ENCODE measurements at regions not wholly inside any gene's neighbourhood (a gene's known extent, or its start where the extent isn't known, plus 50 kb on each side); places are given as distances from the start of the nearest gene placed in this dataset.

- Histone ChIP-seq H3K79me1 (ENCODE audit: low read depth, low read length) (no peaks in the 10 kb centered on the region), H2AFZ (ENCODE audit: low read length) (no peak overlapping the region), H3K4me3 (ENCODE audit: low read length in 2 of 2) (no peak overlapping the region), H3K23ac (ENCODE audit: low read depth, low read length, poor library complexity) (no peak overlapping the region), H3K27ac (replicated peaks; ENCODE audit: low read length) (no peak overlapping the region), H2AK5ac (ENCODE audit: low read depth, low read length) (no peak overlapping the region), H3K4me2 (ENCODE audit: insufficient read depth, low read length, poor library complexity, severe bottlenecking) (no peak overlapping the region), H3K9me3 (replicated peaks in 1 of 2; ENCODE audit: control insufficient read depth in 2 of 2, insufficient read depth in 1 of 2, low read depth in 1 of 2, low read length in 2 of 2) (peaks cover 0 to 3% of the 10 kb centered on the region in 2 donors), H3K14ac (ENCODE audit: low read length) (no peak overlapping the region), H3K4me1 (ENCODE audit: control insufficient read depth in 2 of 2, insufficient read depth in 1 of 2, low read depth in 1 of 2, low read length in 2 of 2) (peaks cover 0 to 2% of the 10 kb centered on the region in 2 donors), H3K18ac (ENCODE audit: low read length) (no peak overlapping the region), H3K27me3 (ENCODE audit: control insufficient read depth in 3 of 3, insufficient read depth in 3 of 3, low read depth in 1 of 3, low read length in 3 of 3) (no peaks in the 10 kb centered on the region), H3K4ac (ENCODE audit: low read length) (no peak overlapping the region), H2BK5ac (ENCODE audit: low read length) (no peak overlapping the region), H2BK120ac (ENCODE audit: low read depth, low read length) (no peak overlapping the region), H2BK12ac (ENCODE audit: low read length) (no peak overlapping the region), H2BK15ac (ENCODE audit: low read length) (no peak overlapping the region), H3K36me3 (replicated peaks in 1 of 2; ENCODE audit: control insufficient read depth in 2 of 2, insufficient read depth in 2 of 2, low read length in 2 of 2) (no peaks in the 10 kb centered on the region), H4K8ac (ENCODE audit: low read depth, low read length) (no peak overlapping the region), H4K91ac (ENCODE audit: low read depth, low read length, poor library complexity) (no peak overlapping the region), H3K9ac (ENCODE audit: low read depth, low read length, poor library complexity) (no peak overlapping the region)
- no peak for DNase-seq (ENCODE audit: low spot score)
- no CpG with 5 or more reads among the region's 7 CpGs for WGBS, 2 donors (ENCODE audit: extremely low coverage in 2 of 2, insufficient read length in 2 of 2, insufficient replicate concordance in 1 of 2)
Observed at GRCh38 chr13:105960326-105960725, 575.1 kb downstream of the EFNB2 start.

- no CpG with 5 or more reads among the region's 6 CpGs for WGBS, 2 donors (ENCODE audit: extremely low coverage in 2 of 2, insufficient read length in 2 of 2, insufficient replicate concordance in 1 of 2)
Observed at GRCh38 chr13:105959876-105960275, 575.6 kb downstream of the EFNB2 start.

DNA sequence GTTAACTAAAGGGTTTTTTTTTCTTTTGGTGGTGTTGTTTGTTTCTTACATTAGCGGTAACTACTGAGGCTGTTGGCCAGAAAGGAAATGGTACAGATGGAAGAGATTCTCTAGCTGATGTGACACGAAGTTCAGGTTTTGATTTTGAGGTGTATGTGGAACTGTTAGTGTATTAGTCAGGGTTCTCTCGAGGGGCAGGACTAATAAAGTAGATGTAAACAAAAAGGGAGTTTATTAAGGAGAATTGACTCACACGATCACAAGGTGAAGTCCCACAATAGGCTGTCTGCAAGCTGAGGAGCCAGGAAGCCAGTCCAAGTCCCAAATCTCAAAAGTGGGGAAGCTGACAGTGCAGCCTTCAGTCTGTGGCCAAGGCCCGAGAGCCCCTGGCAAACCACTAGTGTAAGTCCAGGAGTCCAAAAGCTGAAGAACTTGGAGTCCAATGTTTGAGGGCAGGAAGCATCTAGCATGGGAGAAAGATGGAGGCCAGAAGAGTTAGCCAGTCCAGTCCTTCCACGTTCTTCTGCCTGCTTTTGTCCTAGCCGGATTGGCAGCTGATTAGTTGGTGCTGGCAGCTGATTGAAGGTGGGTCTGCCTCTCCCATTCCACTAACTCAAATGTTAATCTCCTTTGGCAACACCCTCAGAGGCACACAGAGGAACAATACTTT is 577.6 kb downstream of the EFNB2 start:
- H3K27me3 ChIP-seq (ENCODE audit: control insufficient read depth in 3 of 3, insufficient read depth in 3 of 3, low read depth in 1 of 3, low read length in 3 of 3) = no peaks in the 10 kb centered on the region
- no CpG with 5 or more reads among the region's 7 CpGs for WGBS, 2 donors (ENCODE audit: extremely low coverage in 2 of 2, insufficient read length in 2 of 2, insufficient replicate concordance in 1 of 2)
- no peaks in the 10 kb centered on the region for H3K79me1 ChIP-seq (ENCODE audit: low read depth, low read length)
- peaks cover 0 to 2% of the 10 kb centered on the region in 2 donors for H3K4me1 ChIP-seq (ENCODE audit: control insufficient read depth in 2 of 2, insufficient read depth in 1 of 2, low read depth in 1 of 2, low read length in 2 of 2)
- no peak overlapping the region for H3K9ac ChIP-seq (ENCODE audit: low read depth, low read length, poor library complexity)
- H3K4ac ChIP-seq (ENCODE audit: low read length) = no peak overlapping the region
- H3K36me3 ChIP-seq (replicated peaks in 1 of 2; ENCODE audit: control insufficient read depth in 2 of 2, insufficient read depth in 2 of 2, low read length in 2 of 2) = no peaks in the 10 kb centered on the region
- H3K14ac ChIP-seq (ENCODE audit: low read length) = no peak overlapping the region
- no peak overlapping the region for H2BK120ac ChIP-seq (ENCODE audit: low read depth, low read length)
- DNase-seq (ENCODE audit: low spot score) = no peak
- H3K9me3 ChIP-seq (replicated peaks in 1 of 2; ENCODE audit: control insufficient read depth in 2 of 2, insufficient read depth in 1 of 2, low read depth in 1 of 2, low read length in 2 of 2) = peaks cover 0 to 3% of the 10 kb centered on the region in 2 donors
- no peak overlapping the region for H3K4me3 ChIP-seq (ENCODE audit: low read length in 2 of 2)
- no peak overlapping the region for H3K27ac ChIP-seq (replicated peaks; ENCODE audit: low read length)
- no peak overlapping the region for H2AK5ac ChIP-seq (ENCODE audit: low read depth, low read length)
- H4K91ac ChIP-seq (ENCODE audit: low read depth, low read length, poor library complexity) = no peak overlapping the region
- H2BK15ac ChIP-seq (ENCODE audit: low read length) = no peak overlapping the region
- no peak overlapping the region for H3K4me2 ChIP-seq (ENCODE audit: insufficient read depth, low read length, poor library complexity, severe bottlenecking)
- no peak overlapping the region for H4K8ac ChIP-seq (ENCODE audit: low read depth, low read length)
- no peak overlapping the region for H2BK5ac ChIP-seq (ENCODE audit: low read length)
- H2BK12ac ChIP-seq (ENCODE audit: low read length) = no peak overlapping the region
- H2AFZ ChIP-seq (ENCODE audit: low read length) = no peak overlapping the region
- H3K23ac ChIP-seq (ENCODE audit: low read depth, low read length, poor library complexity) = no peak overlapping the region
- no peak overlapping the region for H3K18ac ChIP-seq (ENCODE audit: low read length)

More at GRCh38 chr13:105959876-105960275, 575.6 kb downstream of the EFNB2 start:
- Histone ChIP-seq H3K79me1 (ENCODE audit: low read depth, low read length) (no peaks in the 10 kb centered on the region), H2BK15ac (ENCODE audit: low read length) (no peak overlapping the region), H3K18ac (ENCODE audit: low read length) (no peak overlapping the region), H2AK5ac (ENCODE audit: low read depth, low read length) (no peak overlapping the region), H4K8ac (ENCODE audit: low read depth, low read length) (no peak overlapping the region), H3K36me3 (replicated peaks in 1 of 2; ENCODE audit: control insufficient read depth in 2 of 2, insufficient read depth in 2 of 2, low read length in 2 of 2) (no peaks in the 10 kb centered on the region), H3K27ac (replicated peaks; ENCODE audit: low read length) (no peak overlapping the region), H3K14ac (ENCODE audit: low read length) (no peak overlapping the region), H3K4me2 (ENCODE audit: insufficient read depth, low read length, poor library complexity, severe bottlenecking) (no peak overlapping the region), H2AFZ (ENCODE audit: low read length) (no peak overlapping the region), H3K23ac (ENCODE audit: low read depth, low read length, poor library complexity) (no peak overlapping the region), H3K4ac (ENCODE audit: low read length) (no peak overlapping the region), H3K4me3 (ENCODE audit: low read length in 2 of 2) (no peak overlapping the region), H3K9me3 (replicated peaks in 1 of 2; ENCODE audit: control insufficient read depth in 2 of 2, insufficient read depth in 1 of 2, low read depth in 1 of 2, low read length in 2 of 2) (peaks cover 0 to 3% of the 10 kb centered on the region in 2 donors), H3K4me1 (ENCODE audit: control insufficient read depth in 2 of 2, insufficient read depth in 1 of 2, low read depth in 1 of 2, low read length in 2 of 2) (peaks cover 0 to 2% of the 10 kb centered on the region in 2 donors), H2BK120ac (ENCODE audit: low read depth, low read length) (no peak overlapping the region), H2BK5ac (ENCODE audit: low read length) (no peak overlapping the region), H3K27me3 (ENCODE audit: control insufficient read depth in 3 of 3, insufficient read depth in 3 of 3, low read depth in 1 of 3, low read length in 3 of 3) (no peaks in the 10 kb centered on the region), H2BK12ac (ENCODE audit: low read length) (no peak overlapping the region), H4K91ac (ENCODE audit: low read depth, low read length, poor library complexity) (no peak overlapping the region), H3K9ac (ENCODE audit: low read depth, low read length, poor library complexity) (no peak overlapping the region)
- no peak for DNase-seq (ENCODE audit: low spot score)

GRCh38 chr13:105956921-105957320 is 578.5 kb downstream of the EFNB2 start:
- Histone ChIP-seq H3K14ac (ENCODE audit: low read length) (no peak overlapping the region), H3K18ac (ENCODE audit: low read length) (no peak overlapping the region), H2BK5ac (ENCODE audit: low read length) (no peak overlapping the region), H3K27ac (replicated peaks; ENCODE audit: low read length) (no peak overlapping the region), H3K4ac (ENCODE audit: low read length) (no peak overlapping the region), H3K4me3 (ENCODE audit: low read length in 2 of 2) (no peak overlapping the region), H3K36me3 (replicated peaks in 1 of 2; ENCODE audit: control insufficient read depth in 2 of 2, insufficient read depth in 2 of 2, low read length in 2 of 2) (no peaks in the 10 kb centered on the region), H2BK12ac (ENCODE audit: low read length) (no peak overlapping the region), H3K79me1 (ENCODE audit: low read depth, low read length) (no peaks in the 10 kb centered on the region), H4K91ac (ENCODE audit: low read depth, low read length, poor library complexity) (no peak overlapping the region), H3K4me1 (ENCODE audit: control insufficient read depth in 2 of 2, insufficient read depth in 1 of 2, low read depth in 1 of 2, low read length in 2 of 2) (peaks cover 0 to 2% of the 10 kb centered on the region in 2 donors), H4K8ac (ENCODE audit: low read depth, low read length) (no peak overlapping the region), H3K27me3 (ENCODE audit: control insufficient read depth in 3 of 3, insufficient read depth in 3 of 3, low read depth in 1 of 3, low read length in 3 of 3) (no peaks in the 10 kb centered on the region), H2BK15ac (ENCODE audit: low read length) (no peak overlapping the region), H2AFZ (ENCODE audit: low read length) (no peak overlapping the region), H2AK5ac (ENCODE audit: low read depth, low read length) (no peak overlapping the region), H3K9me3 (replicated peaks in 1 of 2; ENCODE audit: control insufficient read depth in 2 of 2, insufficient read depth in 1 of 2, low read depth in 1 of 2, low read length in 2 of 2) (peaks cover 0 to 3% of the 10 kb centered on the region in 2 donors), H3K4me2 (ENCODE audit: insufficient read depth, low read length, poor library complexity, severe bottlenecking) (no peak overlapping the region), H2BK120ac (ENCODE audit: low read depth, low read length) (no peak overlapping the region), H3K23ac (ENCODE audit: low read depth, low read length, poor library complexity) (no peak overlapping the region), H3K9ac (ENCODE audit: low read depth, low read length, poor library complexity) (no peak overlapping the region)
- no peak for DNase-seq (ENCODE audit: low spot score)
- WGBS, 2 donors (ENCODE audit: extremely low coverage in 2 of 2, insufficient read length in 2 of 2, insufficient replicate concordance in 1 of 2) = no CpG with 5 or more reads among the region's 6 CpGs

Measured in neuronal stem cell (in vitro differentiated cells).